NCI-H460 (cell line): ENCODE measurements at regions not wholly inside any gene's neighbourhood (a gene's known extent, or its start where the extent isn't known, plus 50 kb on each side); places are given as distances from the start of the nearest gene placed in this dataset.
"Not testable (repeated sequence)": the region's sequence is repeated elsewhere in the genome, so short reads cannot be mapped to it uniquely, and the experiment has no call there.

ENCODE experiments used
- DNase-seq: peaks from one replicate; pipeline ENCODE4 v3.0.0-alpha.2; 2016; ENCODE audit warnings: low read depth; ENCODE audit errors: extremely low read depth

DNA sequence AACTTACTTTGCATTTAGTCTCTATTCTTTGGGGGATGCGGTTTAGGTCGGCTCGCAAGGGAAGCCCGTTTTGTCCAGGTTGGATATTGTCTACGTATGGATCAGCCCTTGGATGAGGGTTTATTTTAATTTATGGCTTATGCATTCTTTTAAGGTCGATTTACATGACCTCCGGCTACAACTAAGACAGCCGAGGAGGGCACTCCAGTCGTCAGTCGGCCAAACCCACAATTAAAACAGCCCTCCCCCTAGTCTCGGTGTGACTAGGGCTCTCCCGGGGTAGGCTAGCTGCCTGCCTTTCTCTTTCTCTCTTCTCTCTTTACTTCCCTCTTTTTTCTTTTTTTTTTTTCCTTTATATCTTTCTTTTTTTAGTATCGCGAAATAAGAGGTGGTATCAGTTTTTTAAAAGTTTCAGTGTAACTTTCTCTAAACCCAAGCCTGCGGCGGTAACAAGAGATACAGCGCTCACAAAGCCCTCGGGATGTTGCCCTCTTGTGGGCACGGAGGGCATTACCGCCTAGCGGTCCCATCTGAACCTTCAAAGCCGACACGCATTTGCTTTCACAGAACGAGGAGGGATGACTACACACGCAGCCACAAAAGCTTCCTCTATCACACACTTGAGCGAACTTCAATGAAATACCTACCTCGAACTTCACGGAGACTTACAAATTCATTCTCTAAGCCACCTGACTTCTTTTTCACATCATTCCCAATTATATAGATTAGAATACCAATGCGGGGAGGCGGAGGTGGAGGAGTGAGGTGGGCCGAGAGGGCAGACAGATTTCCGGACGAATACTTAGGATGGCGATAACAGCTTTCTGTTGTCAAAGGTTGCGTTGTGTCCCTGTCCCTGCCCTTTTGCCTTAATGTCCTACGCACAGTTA is 132.3 kb upstream of the C11orf58 start:
- DNase-seq, result peak; percentile 86

DNA sequence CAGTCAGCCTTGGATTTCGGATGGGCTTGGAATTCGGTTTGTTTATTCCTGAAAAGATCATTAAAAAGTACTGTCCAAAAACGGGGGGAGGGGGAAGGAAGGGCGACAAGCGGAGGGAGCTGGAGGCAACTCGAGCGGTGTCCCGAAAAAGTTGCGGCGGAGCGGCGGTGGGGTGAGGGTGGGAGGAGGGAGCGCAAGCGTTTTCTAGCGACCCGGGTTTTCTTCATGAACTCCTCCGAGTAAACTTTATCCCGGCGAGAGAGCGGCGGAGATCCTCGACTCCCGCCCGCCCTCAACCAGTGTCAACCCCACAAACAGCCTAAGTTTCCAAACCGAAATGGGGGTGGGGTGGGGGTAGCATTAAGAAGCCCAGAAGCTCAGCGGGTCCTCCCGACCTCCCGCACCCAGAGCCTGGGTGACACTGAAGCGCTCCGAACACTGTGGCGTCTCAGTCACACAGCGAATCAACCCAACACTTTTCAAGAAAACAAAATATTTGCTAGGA is 133.0 kb upstream of the C11orf58 start:
- no peak for DNase-seq

- no peak for DNase-seq
These were observed 133.6 kb upstream of the C11orf58 start for GRCh38 chr11:16604794-16605388.

DNA sequence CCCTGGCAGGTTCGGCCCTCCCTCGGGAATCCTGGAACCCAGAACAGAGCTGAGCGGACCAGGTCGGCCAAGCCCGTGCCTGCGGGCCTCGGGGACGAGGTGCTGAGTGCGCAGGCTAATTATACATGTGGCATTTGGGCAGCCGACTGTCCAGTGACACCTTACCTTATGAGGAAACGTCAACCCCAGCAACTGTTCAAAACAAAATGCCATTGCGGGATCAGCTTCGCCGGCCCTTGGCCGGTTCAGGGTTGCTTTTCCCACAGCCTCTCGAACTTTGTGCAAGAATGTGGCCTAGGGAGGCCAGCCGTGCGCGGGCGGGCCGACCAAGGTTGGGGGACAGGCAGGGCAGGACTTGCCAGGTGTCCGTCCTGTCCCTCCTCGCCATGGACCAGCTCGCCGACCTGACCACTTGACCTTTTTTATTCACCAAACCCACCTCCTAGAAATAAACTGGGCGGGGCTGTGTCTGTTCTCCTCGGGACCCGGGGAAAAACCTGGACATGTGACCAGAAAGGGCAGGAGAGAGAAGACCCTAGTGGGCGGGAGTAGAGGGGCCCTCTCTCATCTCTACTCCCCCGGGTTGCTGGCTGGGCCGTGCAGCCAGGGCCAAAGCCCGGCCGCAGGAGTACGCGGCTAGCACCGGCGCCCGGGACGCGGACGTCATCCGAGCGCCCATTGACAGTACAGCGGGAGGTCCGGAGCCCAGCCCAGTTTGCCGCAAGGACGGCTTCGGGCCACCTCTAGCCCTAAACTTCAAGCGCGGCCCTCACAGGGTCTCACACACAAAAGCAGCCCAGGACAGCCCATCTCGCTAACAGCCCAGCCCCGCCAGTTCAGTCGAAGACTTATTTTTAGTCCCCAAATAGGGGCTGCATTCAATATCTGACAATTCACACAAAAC is 134.3 kb upstream of the C11orf58 start:
- no peak for DNase-seq

- DNase-seq, result no peak
These were observed 135.2 kb upstream of the C11orf58 start for GRCh38 chr11:16603245-16603644.

GRCh38 chr11:16598906-16599305 is 139.5 kb upstream of the C11orf58 start:
- no peak for DNase-seq

DNA sequence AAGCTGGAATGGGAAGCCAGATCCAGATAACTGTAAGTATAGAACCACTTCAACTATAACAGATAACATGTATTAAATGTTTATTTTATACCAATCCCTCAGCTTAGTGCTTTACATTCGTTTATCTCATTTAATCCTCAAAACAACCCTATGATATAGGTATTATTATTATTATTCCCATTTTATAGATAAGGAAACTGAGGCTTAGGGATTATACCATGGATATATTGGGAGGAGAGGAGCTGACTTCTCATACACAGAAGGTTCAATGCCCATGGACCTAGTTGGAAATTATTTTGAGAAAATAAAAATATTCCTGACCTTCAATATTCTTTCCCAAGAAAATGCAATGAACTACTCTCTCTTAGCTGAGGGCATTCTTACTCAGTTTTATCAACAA is 140.4 kb upstream of the C11orf58 start:
- DNase-seq, result no peak

DNA sequence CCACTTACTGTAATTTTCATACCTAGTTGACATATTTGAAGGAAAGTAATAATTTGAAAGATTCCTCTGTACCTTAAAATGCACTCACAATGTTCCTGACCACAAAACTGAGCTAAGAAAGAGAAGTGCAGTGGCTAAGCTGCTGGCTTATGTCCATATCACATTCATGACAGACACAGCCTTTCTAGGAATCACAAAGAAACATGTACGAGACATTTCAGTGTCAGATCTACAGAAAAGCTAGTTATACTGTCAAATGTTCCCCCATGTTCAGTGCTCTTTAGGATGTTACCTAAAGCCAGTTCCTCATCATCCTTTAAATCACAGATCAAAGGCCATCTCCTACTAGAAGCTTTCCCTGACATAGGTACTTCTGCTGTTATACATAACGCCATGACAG is 142.2 kb upstream of the C11orf58 start:
- DNase-seq, result no peak

GRCh38 chr11:16591157-16591556 is 147.3 kb upstream of the C11orf58 start:
- DNase-seq, result no peak

GRCh38 chr11:16587670-16588069 is 150.8 kb upstream of the C11orf58 start:
- no peak for DNase-seq

DNA sequence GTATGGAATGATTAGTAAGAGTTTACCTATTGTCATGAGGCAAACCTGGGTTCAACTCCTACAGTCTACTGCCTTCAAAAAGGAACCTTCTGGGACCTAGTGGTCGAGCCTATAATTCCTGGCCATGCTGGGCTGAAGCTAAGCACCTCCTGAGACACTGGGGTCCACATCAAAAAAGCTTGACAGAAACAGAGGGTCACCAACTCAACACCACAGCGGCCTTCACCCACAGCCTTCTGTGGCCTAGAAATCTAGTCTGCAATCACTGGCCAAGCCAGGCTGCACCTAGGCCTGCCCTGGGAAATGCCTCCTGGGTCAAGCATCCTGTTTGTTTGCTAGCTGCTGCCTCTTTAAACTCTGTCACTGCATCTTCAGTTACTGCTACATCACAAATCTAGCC is 153.9 kb upstream of the C11orf58 start:
- DNase-seq, result no peak

GRCh38 chr11:16581078-16581477 is 157.4 kb upstream of the C11orf58 start:
- not testable (repeated sequence) for DNase-seq

DNA sequence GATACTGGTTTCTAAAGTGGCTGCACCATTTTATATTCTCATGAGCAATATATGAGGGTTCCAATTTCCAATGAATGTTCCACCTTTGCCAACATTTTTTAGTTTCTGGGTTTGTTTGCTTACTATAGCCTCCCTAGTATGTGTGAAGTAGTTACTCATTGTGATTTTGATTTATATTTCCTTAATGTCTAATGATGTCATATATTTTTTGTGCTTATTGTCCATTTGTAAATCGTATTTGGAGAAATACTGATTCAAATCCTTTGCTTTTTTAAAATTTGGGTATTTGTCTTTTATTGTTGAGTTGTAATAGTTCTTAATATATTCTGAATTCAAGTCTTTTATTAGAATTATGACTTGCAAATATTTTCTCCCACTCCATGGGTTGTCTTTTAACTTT is 161.0 kb upstream of the C11orf58 start:
- no peak for DNase-seq

DNA sequence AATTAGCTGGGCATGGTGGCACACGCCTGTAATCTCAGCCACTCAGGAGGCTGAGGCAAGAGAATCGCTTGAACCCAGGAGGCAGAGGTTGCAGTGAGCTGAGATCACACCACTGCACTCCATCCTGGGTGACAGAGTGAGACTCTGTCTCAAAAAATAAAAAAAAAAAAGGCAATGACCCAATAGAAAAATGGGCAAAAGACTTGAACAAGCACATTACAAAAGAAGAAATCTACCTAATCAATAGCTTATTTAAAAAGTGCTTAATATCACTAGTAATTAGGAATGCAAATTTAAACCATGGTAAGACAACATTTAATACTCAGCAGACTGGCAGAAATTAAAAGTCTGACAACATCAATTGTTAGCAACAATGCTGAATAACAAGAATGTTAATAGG is 163.6 kb upstream of the C11orf58 start:
- DNase-seq, result not testable (repeated sequence)

- DNase-seq, result no peak
These were observed 165.5 kb upstream of the C11orf58 start for GRCh38 chr11:16572945-16573344.

DNA sequence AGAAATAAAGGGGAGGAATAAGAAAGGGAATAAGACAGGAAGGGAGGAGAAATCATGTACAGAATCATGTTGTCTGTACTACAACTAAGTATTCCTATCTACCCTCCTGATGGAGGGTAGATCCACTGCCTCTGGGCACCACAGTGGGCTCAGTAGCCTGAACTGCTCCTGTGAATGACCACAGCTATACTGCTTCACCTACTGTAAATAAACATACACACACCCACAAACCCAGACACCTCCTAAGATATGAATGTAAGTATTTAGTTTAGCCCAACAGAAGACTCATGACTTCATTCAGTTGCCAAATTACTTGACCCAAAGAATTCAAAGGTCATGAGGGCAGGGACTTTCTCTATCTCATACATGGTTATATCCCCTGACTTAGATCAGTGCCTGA is 177.3 kb upstream of the C11orf58 start:
- DNase-seq, result no peak

GRCh38 chr11:16558494-16558893 is 180.0 kb upstream of the C11orf58 start:
- no peak for DNase-seq

DNA sequence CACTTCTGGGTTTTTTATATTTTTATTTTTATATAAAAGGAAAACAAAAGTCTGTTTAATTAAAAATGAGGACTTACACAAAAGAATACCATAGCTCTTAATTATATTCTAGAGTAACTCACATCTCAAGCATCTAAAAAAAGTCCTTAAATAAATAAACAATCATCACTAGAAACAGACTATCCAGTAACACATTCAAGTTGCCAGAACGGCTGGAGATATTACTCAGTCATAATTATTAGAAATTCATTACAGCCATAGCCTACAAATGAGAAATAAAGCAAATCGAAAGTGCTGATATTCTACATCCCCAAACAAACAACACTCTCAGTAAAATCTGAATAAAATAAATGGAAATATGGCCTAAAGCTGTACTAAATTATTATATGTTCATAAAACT is 182.5 kb upstream of the C11orf58 start:
- no peak for DNase-seq

DNA sequence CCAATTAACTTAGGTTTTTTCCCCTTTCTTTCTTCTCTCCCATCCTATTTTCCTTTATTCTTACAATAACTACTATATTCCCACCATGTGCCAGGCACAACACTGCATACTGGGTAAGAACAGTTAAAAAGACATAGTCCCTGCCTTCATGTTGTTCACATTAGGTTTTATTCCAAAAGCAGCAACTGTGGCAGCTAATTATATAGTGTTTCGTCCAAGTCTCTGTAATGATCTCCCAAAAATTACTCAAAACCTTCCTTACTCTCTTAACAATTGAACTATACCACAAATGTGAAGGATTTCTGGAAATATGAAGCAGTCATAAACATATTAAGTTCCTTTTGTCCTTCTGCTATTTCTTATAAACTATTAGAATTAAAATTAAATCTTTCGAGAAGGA is 184.1 kb upstream of the C11orf58 start:
- DNase-seq, result no peak

DNA sequence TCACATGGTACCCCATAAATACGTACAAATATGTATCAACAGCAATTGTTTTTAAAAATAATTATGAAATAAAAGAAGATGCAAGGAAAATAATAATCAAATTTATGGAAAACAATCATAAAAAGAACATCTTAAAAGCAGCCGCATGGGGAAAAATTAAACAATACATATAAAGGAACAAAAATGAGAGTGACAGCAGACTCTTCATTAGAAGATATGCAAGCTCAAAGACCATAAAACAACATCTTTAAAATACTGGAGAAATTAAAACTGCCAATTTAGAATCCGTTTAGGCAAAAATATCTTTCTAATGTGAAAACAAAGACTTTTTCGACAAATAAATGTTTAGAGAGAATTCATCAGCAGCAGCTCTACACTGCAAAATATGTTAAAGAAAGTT is 190.6 kb upstream of the C11orf58 start:
- no peak for DNase-seq

- no peak for DNase-seq
These were observed 187.3 kb upstream of the SOX6 start for GRCh38 chr11:16543642-16544041.
